ENCODE measurements at regions not wholly inside any gene's neighbourhood (a gene's known extent, or its start where the extent isn't known, plus 50 kb on each side); places are given as distances from the start of the nearest gene placed in this dataset.

GRCh38 chr13:89034015-89034414 lies 1362.8 kb downstream of the SLITRK5 start:
- TF ChIP-seq CTCF (IDR thresholded peaks at IDR 0.05) (no peak), POLR2A (IDR thresholded peaks at IDR 0.05) (no peak), POLR2AphosphoS5 (IDR thresholded peaks at IDR 0.05) (no peak)

Measured in prostate gland (tissue), 2 donors.